SK-N-SH treated with all-trans-retinoic acid at 6 μM for 48 hours (cell line): ENCODE measurements at regions not wholly inside any gene's neighbourhood (a gene's known extent, or its start where the extent isn't known, plus 50 kb on each side); places are given as distances from the start of the nearest gene placed in this dataset.

Experiments used
- OSR1 ChIP-seq: fragments of 250-450 bp; sonication (Bioruptor Pico); IDR thresholded peaks from 2 replicates; pipeline ENCODE4 v1.8.0; 2022; ENCODE audit warnings: moderate library complexity, mild to moderate bottlenecking, inconsistent platforms
- ZFP3 ChIP-seq: fragments of 250-450 bp; sonication (Bioruptor Pico); IDR thresholded peaks from 2 replicates; pipeline ENCODE4 v1.5.0; 2020; ENCODE audit warnings: mild to moderate bottlenecking, moderate library complexity
- TF ChIP-seq, protein P1 (sequence below): fragments of 250-450 bp; sonication (Bioruptor Pico); IDR thresholded peaks from 2 replicates; pipeline ENCODE4 v1.8.0; 2020; ENCODE audit warnings: mild to moderate bottlenecking, moderate library complexity, borderline replicate concordance

DNA sequence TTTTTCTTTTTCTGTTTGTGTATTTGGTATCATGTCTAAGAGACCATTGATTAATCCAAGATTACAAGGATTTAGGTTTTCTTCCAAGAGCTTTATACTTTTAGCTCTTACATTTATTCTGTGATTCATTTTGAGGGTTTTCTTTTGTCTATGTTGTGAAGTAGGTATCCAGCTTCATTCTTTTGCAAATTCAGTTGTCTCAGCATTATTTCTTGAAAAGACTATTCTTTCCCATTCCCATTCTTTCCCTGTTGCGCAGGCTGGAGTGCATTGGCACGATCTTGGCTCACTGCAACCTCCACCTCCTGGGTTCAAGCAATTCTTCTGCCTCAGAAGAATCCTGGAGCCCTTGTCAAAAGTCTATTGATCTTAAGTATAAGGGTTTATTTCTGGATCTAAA lies 164.9 kb downstream of the NAA11 start:
- TF ChIP-seq OSR1 (CRISPR knock-in tag) (no peak), ZFP3 (CRISPR knock-in tag) (no peak)
- TF ChIP-seq, protein P1, sequence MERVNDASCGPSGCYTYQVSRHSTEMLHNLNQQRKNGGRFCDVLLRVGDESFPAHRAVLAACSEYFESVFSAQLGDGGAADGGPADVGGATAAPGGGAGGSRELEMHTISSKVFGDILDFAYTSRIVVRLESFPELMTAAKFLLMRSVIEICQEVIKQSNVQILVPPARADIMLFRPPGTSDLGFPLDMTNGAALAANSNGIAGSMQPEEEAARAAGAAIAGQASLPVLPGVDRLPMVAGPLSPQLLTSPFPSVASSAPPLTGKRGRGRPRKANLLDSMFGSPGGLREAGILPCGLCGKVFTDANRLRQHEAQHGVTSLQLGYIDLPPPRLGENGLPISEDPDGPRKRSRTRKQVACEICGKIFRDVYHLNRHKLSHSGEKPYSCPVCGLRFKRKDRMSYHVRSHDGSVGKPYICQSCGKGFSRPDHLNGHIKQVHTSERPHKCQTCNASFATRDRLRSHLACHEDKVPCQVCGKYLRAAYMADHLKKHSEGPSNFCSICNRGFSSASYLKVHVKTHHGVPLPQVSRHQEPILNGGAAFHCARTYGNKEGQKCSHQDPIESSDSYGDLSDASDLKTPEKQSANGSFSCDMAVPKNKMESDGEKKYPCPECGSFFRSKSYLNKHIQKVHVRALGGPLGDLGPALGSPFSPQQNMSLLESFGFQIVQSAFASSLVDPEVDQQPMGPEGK (CRISPR knock-in tag): no peak
